HG03558 (cell line): ENCODE measurements at regions not wholly inside any gene's neighbourhood (a gene's known extent, or its start where the extent isn't known, plus 50 kb on each side); places are given as distances from the start of the nearest gene placed in this dataset.
A peak's percentile ranks its signal among the peaks of the same experiment; 100 is the strongest.
"Not testable (repeated sequence)": the region's sequence is repeated elsewhere in the genome, so short reads cannot be mapped to it uniquely, and the experiment has no call there.

Experiments used
- ATAC-seq: cut with Tn5 transposase; IDR thresholded peaks from one replicate; pipeline ENCODE4 v1.9.1; 2021; ENCODE audit warnings: moderate number of reproducible peaks; ENCODE audit not compliant: unreplicated experiment; ENCODE audit errors: extremely low read depth

DNA sequence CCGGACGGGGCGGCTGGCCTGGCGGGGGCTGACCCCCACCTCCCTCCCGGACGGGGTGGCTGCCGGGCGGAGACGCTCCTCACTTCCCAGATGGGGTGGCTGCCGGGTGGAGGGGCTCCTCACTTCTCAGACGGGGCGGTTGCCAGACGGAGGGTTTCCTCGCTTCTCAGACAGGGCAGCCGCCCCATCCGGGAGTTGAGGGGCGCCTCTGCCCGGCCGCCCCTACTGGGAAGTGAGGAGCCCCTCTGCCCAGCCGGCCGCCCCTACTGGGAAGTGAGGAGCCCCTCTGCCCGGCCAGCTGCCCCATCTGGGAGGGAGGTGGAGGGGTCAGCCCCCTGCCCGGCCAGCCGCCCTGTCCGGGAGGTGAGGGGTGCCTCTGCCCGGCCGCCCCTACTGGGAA, 761.1 kb upstream of the SPRY2 start:
- not testable (repeated sequence) for ATAC-seq

- ATAC-seq = no peak
Observed at GRCh38 chr13:81089371-81090157, 748.6 kb upstream of the SPRY2 start.

DNA sequence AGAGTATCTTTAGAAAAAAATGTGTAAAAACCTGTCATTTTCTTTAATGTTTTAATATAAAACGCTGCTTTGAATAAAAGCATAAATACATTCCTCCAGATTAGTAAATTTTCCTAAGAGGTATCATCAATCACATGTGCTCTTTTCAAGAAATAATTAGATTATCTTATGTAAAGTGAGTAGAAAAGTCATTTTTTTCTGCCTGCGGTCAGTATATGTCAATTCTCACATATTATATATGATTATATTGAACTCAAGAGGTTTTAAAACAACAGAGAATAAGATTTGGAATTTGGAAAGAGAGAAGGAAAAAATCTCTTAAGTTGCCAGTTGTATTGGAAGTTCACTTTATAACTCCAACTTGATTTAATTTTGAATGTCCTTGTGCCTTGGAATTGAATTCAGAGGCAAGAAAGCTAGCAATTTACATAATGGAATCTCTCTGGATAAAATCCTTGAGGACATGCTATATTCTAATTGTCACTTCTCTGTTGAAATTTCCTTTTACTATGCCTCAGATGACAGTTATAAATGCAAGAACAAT, 740.1 kb upstream of the SPRY2 start:
- no peak for ATAC-seq

- ATAC-seq = no peak
Observed at GRCh38 chr13:81078048-81078447, 737.1 kb upstream of the SPRY2 start.

- ATAC-seq = not testable (repeated sequence)
Observed at GRCh38 chr13:81069822-81070221, 728.9 kb upstream of the SPRY2 start.

- ATAC-seq = no peak
Observed at GRCh38 chr13:81058916-81059290, 718.0 kb upstream of the SPRY2 start.

- no peak for ATAC-seq
Observed at GRCh38 chr13:81058211-81058915, 717.4 kb upstream of the SPRY2 start.

DNA sequence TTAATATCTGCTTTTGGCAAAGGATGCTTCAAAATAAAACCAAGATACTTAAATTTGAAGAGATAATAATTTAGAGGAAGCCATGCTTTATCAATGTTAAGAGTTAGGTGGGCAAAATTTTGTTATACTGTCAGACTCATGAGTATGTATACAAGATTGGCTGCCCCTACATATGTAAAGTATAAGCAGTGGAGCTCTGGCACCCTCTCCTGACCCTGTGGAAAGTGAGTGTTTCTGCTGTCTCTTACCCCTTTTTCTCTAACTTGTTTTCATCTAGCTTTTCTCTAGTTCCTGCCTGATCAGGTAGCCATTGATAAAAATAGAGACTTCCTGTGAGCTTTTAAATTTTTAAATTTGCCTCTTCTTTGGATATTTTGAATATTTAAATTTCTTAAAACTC, 710.9 kb upstream of the SPRY2 start:
- no peak for ATAC-seq

DNA sequence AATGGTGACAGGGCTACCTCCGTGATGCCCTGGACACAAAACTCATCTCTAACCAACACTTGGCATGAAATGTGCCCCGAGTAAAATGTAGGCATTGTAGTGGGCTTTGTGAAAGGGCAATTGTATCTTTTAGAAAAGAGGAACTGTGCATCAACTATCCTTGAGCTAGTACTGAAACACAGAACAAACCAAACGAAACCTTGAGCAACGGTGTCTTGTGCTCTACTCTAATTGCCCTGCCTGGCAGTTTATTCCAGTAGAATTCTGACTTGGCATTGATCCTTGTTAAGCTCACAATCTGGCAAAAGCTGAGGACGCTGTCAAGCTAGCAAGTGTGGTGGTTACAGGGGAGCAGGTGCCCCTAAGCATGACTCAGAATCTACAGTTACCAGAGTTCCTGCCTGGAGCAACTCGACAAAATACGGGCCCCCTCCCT, 707.1 kb upstream of the SPRY2 start:
- no peak for ATAC-seq

GRCh38 chr13:81041761-81042160, 700.8 kb upstream of the SPRY2 start:
- ATAC-seq = no peak

DNA sequence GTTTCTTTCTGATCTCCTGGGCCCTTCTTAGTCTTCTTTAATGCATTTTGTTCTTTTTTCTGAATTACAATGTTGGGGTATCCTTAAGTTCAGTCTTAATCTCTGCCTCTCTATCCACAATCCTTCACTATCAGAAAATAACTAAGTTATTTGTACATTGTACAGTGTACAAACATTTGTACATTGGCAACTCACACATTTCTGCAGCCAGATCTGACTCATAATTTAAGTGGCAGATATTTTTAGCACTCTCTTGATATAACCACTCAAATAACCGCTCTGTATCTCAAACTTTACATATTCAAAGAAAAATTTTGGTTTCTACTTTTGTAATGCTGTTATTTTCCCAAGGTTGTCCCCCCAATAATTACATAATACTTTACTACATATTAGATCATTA, 691.1 kb upstream of the SPRY2 start:
- no peak for ATAC-seq

DNA sequence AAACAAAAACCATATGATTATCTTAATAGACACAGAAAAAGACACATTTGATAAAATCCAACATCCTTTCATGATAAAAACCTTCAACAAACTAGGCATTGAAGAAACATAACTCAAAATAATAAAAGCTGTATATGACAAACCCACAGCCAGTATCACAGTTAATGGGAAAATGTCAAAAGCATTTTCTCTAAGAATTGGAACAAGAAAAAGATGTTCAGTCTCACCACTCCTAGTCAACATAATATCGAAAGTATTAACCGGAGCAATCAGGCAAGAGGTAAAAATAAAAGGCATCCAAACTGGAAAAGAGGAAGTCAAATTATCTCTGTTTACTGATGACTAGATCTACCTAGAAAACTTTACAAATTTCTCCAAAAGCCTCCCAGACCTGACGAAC, 684.2 kb upstream of the SPRY2 start:
- ATAC-seq = no peak

DNA sequence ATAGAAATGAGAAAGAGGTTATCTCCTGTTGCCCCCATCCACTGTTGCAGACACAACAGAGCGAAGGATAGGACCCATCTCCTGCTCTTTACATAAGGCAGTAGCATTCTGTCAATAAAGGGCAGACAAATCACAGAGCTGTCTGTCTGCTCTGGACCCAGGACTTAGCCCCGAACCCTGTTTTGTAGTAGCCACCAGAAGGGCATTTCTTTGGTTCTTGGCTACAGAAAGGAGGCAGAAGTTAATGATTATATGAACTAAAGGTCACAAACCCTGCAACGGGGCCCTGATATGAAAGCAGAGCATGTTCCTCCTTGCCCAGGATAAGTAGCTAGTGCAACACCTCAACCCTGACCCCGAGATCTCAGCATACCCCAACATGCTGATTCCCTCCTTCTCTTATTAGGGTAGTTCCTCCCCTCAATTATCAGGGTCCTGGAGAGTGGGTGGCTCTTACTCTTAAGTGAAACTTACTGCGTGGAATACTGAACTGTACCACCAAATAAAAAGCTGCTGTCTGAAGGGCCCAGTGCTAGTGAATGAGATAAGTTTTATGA, 680.4 kb upstream of the SPRY2 start:
- no peak for ATAC-seq

- no peak for ATAC-seq
Observed at GRCh38 chr13:81020010-81020409, 679.1 kb upstream of the SPRY2 start.

- no peak for ATAC-seq
Observed at GRCh38 chr13:81018936-81019335, 678.0 kb upstream of the SPRY2 start.

GRCh38 chr13:81017513-81018152, 676.7 kb upstream of the SPRY2 start:
- peak; percentile 50 for ATAC-seq

GRCh38 chr13:81012031-81012430, 671.1 kb upstream of the SPRY2 start:
- no peak for ATAC-seq

GRCh38 chr13:81001828-81002385, 661.0 kb upstream of the SPRY2 start:
- ATAC-seq = no peak

GRCh38 chr13:80998603-80999002, 657.7 kb upstream of the SPRY2 start:
- not testable (repeated sequence) for ATAC-seq

GRCh38 chr13:80989747-80990146, 648.8 kb upstream of the SPRY2 start:
- no peak for ATAC-seq
